Gastrocnemius medialis (tissue), 4 donors: ENCODE measurements at regions not wholly inside any gene's neighbourhood (a gene's known extent, or its start where the extent isn't known, plus 50 kb on each side); places are given as distances from the start of the nearest gene placed in this dataset.

Source experiments
- POLR2A ChIP-seq, 2 donors: fragments of 450-650 bp; IDR thresholded peaks; one replicate each; pipeline ENCODE4 v1.6.1; 2017; ENCODE audit warnings: antibody characterized with exemption in 2 of 2, mild to moderate bottlenecking in 2 of 2, moderate library complexity in 2 of 2
- TF ChIP-seq, protein P1 (sequence below), 5 experiments: fragments of 450-650 bp in 3 of 5; fragments of 200-600 bp in 2 of 5; sonication (generic) in 2 of 5; IDR thresholded peaks in 4 of 5; conservative IDR thresholded peaks in 1 of 5; 1 replicate in 4 of 5; 2 replicates in 1 of 5; pipeline ENCODE4 v1.5.1; 2016 to 2019; ENCODE audit warnings: antibody characterized with exemption in 5 of 5, mild to moderate bottlenecking in 3 of 5, moderate library complexity in 3 of 5

GRCh38 chr3:22947851-22948250 lies 255.3 kb upstream of the UBE2E2 start:
- TF ChIP-seq, protein P1, sequence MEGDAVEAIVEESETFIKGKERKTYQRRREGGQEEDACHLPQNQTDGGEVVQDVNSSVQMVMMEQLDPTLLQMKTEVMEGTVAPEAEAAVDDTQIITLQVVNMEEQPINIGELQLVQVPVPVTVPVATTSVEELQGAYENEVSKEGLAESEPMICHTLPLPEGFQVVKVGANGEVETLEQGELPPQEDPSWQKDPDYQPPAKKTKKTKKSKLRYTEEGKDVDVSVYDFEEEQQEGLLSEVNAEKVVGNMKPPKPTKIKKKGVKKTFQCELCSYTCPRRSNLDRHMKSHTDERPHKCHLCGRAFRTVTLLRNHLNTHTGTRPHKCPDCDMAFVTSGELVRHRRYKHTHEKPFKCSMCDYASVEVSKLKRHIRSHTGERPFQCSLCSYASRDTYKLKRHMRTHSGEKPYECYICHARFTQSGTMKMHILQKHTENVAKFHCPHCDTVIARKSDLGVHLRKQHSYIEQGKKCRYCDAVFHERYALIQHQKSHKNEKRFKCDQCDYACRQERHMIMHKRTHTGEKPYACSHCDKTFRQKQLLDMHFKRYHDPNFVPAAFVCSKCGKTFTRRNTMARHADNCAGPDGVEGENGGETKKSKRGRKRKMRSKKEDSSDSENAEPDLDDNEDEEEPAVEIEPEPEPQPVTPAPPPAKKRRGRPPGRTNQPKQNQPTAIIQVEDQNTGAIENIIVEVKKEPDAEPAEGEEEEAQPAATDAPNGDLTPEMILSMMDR (IDR thresholded peaks at IDR 0.05 in 4 of 5, conservative IDR thresholded peaks at IDR 0.05 in 1 of 5): no peak
- TF ChIP-seq POLR2A (IDR thresholded peaks at IDR 0.05): no peak
